Parathyroid adenoma (tissue), 2 donors: ENCODE measurements at regions not wholly inside any gene's neighbourhood (a gene's known extent, or its start where the extent isn't known, plus 50 kb on each side); places are given as distances from the start of the nearest gene placed in this dataset.

ENCODE experiments used
- H2AFZ ChIP-seq: fragments of 300-600 bp; sonication (generic); one replicate; pipeline ENCODE4 v1.7.0; 2017; ENCODE audit warnings: antibody characterized with exemption, mild to moderate bottlenecking
- H3K27ac ChIP-seq: fragments of 300-600 bp; sonication (generic); one replicate; pipeline ENCODE4 v1.7.0; 2017
- H3K27me3 ChIP-seq: fragments of 300-600 bp; sonication (generic); one replicate; pipeline ENCODE4 v1.7.0; 2017; ENCODE audit warnings: low read length; ENCODE audit not compliant: control insufficient read depth, insufficient read depth
- H3K36me3 ChIP-seq: fragments of 300-600 bp; sonication (generic); one replicate; pipeline ENCODE4 v1.7.0; 2017; ENCODE audit warnings: low read length; ENCODE audit not compliant: control insufficient read depth, insufficient read depth
- H3K4me1 ChIP-seq: fragments of 300-600 bp; sonication (generic); one replicate; pipeline ENCODE4 v1.7.0; 2017; ENCODE audit warnings: control low read depth
- H3K4me2 ChIP-seq: fragments of 300-600 bp; sonication (generic); one replicate; pipeline ENCODE4 v1.7.0; 2017; ENCODE audit warnings: low read length
- H3K4me3 ChIP-seq: fragments of 300-600 bp; sonication (generic); one replicate; pipeline ENCODE4 v1.7.0; 2017; ENCODE audit warnings: low read depth, low read length
- H3K79me2 ChIP-seq: fragments of 300-600 bp; sonication (generic); one replicate; pipeline ENCODE4 v1.7.0; 2017; ENCODE audit warnings: control low read depth
- H3K9ac ChIP-seq: fragments of 300-600 bp; sonication (generic); one replicate; pipeline ENCODE4 v1.7.0; 2017; ENCODE audit warnings: mild to moderate bottlenecking
- H3K9me3 ChIP-seq: fragments of 300-600 bp; sonication (generic); one replicate; pipeline ENCODE4 v1.7.0; 2017; ENCODE audit warnings: low read length; ENCODE audit not compliant: control insufficient read depth
- CTCF ChIP-seq: fragments of 300-600 bp; sonication (generic); IDR thresholded peaks from one replicate; pipeline ENCODE4 v1.7.0; 2017; ENCODE audit warnings: antibody characterized with exemption, mild to moderate bottlenecking
- donor health status: primary hyperparathyroidism.

GRCh38 chr5:167984951-167985350 is 306.5 kb upstream of the WWC1 start:
- H3K27me3 ChIP-seq, result no peaks in the 10 kb centered on the region

DNA sequence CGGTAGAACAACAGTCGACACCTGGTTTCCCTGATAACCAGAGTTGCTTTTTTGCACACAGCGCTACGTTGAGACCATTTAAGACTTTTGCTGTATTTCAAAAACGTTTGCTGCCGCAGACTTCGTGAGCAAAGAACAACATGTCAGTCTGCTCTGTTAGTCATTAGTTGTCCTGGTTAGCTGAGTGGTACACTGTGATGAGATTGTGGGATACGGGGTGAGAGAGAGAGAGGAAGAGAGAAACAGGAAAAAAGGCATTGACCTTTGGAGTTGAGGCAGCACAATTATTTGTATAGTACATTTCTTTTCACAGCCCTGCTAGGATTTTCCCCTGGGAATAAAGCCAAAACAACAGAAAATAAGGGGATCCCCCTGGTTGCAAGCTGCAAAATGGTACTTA is 306.1 kb upstream of the WWC1 start:
- no peaks in the 10 kb centered on the region for H3K79me2 ChIP-seq
- no peak for TF ChIP-seq CTCF

More at GRCh38 chr5:167984951-167985350, 306.5 kb upstream of the WWC1 start:
- Histone ChIP-seq H3K36me3 (no peaks in the 10 kb centered on the region), H3K4me1 (no peaks in the 10 kb centered on the region), H3K9ac (no peak overlapping the region), H3K27ac (no peak overlapping the region), H3K9me3 (no peaks in the 10 kb centered on the region), H3K4me2 (no peak overlapping the region), H3K79me2 (no peaks in the 10 kb centered on the region), H3K4me3 (no peak overlapping the region), H2AFZ (no peak overlapping the region)
- TF ChIP-seq CTCF, result no peak

DNA sequence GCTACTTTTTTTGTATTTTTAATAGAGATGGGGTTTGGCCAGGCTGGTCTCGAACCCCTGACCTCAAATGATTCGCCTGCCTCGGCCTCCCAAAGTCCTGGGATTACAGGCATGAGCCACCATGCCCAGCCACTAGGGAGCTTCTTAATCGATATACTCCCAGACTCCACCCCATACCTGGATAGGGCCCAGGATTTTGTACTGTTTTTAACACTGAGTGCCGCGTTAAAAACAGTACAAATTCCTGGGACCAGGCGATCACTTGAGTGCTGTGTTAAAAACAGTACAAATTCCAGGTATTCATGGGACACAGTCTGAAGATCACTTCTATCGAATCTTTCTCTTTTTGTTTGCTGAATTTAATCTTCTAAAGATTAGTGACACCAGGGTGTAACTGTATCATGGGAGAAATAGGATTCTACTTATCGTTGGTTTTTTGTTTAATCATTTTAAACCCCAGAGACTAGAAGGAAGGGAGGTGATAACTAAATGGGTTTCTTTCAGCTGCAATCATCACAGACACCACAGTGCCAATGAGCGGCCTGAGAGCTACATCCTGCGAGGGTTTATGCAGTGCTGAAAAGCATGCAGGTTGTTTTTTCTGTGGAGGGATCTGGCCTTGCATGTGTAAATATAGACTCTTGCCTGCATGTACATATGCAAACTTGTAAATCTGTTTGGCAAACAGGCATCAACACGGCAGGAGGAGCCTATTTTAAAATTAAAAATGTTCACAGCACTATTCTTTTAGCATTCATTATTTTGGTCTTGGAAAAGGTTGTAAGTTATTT is 303.8 kb upstream of the WWC1 start:
- Histone ChIP-seq H3K27ac (no peak overlapping the region), H3K4me3 (no peak overlapping the region)

More for the DNA sequence above, 306.1 kb upstream of the WWC1 start:
- Histone ChIP-seq H3K27me3 (no peaks in the 10 kb centered on the region), H3K36me3 (no peaks in the 10 kb centered on the region), H3K9me3 (no peaks in the 10 kb centered on the region), H3K4me1 (no peaks in the 10 kb centered on the region), H3K4me2 (no peak overlapping the region), H3K9ac (no peak overlapping the region), H3K4me3 (no peak overlapping the region), H2AFZ (no peak overlapping the region), H3K27ac (no peak overlapping the region)

GRCh38 chr5:167992868-167993267 is 298.6 kb upstream of the WWC1 start:
- no peaks in the 10 kb centered on the region for H3K36me3 ChIP-seq
- H3K4me1 ChIP-seq, result no peaks in the 10 kb centered on the region
- no peak overlapping the region for H2AFZ ChIP-seq
- no peak overlapping the region for H3K9ac ChIP-seq
- no peaks in the 10 kb centered on the region for H3K9me3 ChIP-seq
- H3K79me2 ChIP-seq, result no peaks in the 10 kb centered on the region
- H3K4me2 ChIP-seq, result no peak overlapping the region
- H3K4me3 ChIP-seq, result no peak overlapping the region
- no peak overlapping the region for H3K27ac ChIP-seq
- TF ChIP-seq CTCF, result no peak
- H3K27me3 ChIP-seq, result no peaks in the 10 kb centered on the region

More for the DNA sequence above, 303.8 kb upstream of the WWC1 start:
- Histone ChIP-seq H3K27me3 (no peaks in the 10 kb centered on the region), H3K4me2 (no peak overlapping the region), H3K9ac (no peak overlapping the region), H2AFZ (no peak overlapping the region), H3K4me1 (no peaks in the 10 kb centered on the region), H3K36me3 (no peaks in the 10 kb centered on the region), H3K79me2 (no peaks in the 10 kb centered on the region), H3K9me3 (no peaks in the 10 kb centered on the region)
- no peak for TF ChIP-seq CTCF

- Histone ChIP-seq H2AFZ (no peak overlapping the region), H3K79me2 (no peaks in the 10 kb centered on the region), H3K9ac (no peak overlapping the region), H3K36me3 (no peaks in the 10 kb centered on the region), H3K4me3 (no peak overlapping the region), H3K27ac (no peak overlapping the region), H3K4me1 (no peaks in the 10 kb centered on the region), H3K4me2 (no peak overlapping the region), H3K27me3 (no peaks in the 10 kb centered on the region), H3K9me3 (no peaks in the 10 kb centered on the region)
- TF ChIP-seq CTCF, result no peak
Measured at GRCh38 chr5:167993771-167994170, 297.7 kb upstream of the WWC1 start.
